H1 (cell line): ENCODE measurements at regions not wholly inside any gene's neighbourhood (a gene's known extent, or its start where the extent isn't known, plus 50 kb on each side); places are given as distances from the start of the nearest gene placed in this dataset.

Experiments used
- BRCA1 ChIP-seq: IDR thresholded peaks from 2 replicates; pipeline ENCODE4 v1.6.1; 2012; ENCODE audit warnings: low read depth, low read length, improper control_type of control experiment
- CEBPB ChIP-seq: IDR thresholded peaks from 2 replicates; pipeline ENCODE4 v1.6.1; 2012; ENCODE audit warnings: low read depth, low read length
- CTCF ChIP-seq, 3 experiments: IDR thresholded peaks; 1 replicate in 2 of 3; 2 replicates in 1 of 3; pipeline versions ENCODE4 v1.5.1 to v1.6.1; 2011; ENCODE audit warnings: low read length in 3 of 3, mild to moderate bottlenecking in 3 of 3, inconsistent platforms in 2 of 3, low read depth in 1 of 3, moderate library complexity in 1 of 3; ENCODE audit not compliant: insufficient read depth in 1 of 3; ENCODE audit errors: control extremely low read depth in 1 of 3
- EZH2 ChIP-seq: fragments of 200-600 bp; sonication (generic); IDR thresholded peaks from 2 replicates; pipeline ENCODE4 v1.7.1; 2012; ENCODE audit warnings: low read depth, mild to moderate bottlenecking, moderate library complexity, low read length, inconsistent platforms; ENCODE audit not compliant: severe bottlenecking
- JUND ChIP-seq: IDR thresholded peaks from 2 replicates; pipeline ENCODE4 v1.6.1; 2011; ENCODE audit warnings: mild to moderate bottlenecking, improper control_type of control experiment, low read length
- POLR2A ChIP-seq, 2 experiments: IDR thresholded peaks; 1 replicate in 1 of 2; 2 replicates in 1 of 2; pipeline ENCODE4 v1.6.1; 2011; ENCODE audit warnings: low read depth in 2 of 2, low read length in 2 of 2, mild to moderate bottlenecking in 2 of 2; ENCODE audit errors: control extremely low read depth in 1 of 2
- SIRT6 ChIP-seq: IDR thresholded peaks from one replicate; pipeline ENCODE4 v1.7.1; 2012; ENCODE audit warnings: low read length, inconsistent platforms
- TCF12 ChIP-seq: IDR thresholded peaks from 2 replicates; pipeline ENCODE4 v1.6.1; 2011; ENCODE audit warnings: low read depth, mild to moderate bottlenecking, low read length
- TF ChIP-seq, protein P1 (sequence below): IDR thresholded peaks from 2 replicates; pipeline ENCODE4 v1.6.1; 2012; ENCODE audit warnings: inconsistent platforms
- TF ChIP-seq, protein P2 (sequence below): IDR thresholded peaks from 2 replicates; pipeline ENCODE4 v1.6.1; 2011; ENCODE audit warnings: low read depth, mild to moderate bottlenecking, low read length; ENCODE audit not compliant: insufficient read depth

DNA sequence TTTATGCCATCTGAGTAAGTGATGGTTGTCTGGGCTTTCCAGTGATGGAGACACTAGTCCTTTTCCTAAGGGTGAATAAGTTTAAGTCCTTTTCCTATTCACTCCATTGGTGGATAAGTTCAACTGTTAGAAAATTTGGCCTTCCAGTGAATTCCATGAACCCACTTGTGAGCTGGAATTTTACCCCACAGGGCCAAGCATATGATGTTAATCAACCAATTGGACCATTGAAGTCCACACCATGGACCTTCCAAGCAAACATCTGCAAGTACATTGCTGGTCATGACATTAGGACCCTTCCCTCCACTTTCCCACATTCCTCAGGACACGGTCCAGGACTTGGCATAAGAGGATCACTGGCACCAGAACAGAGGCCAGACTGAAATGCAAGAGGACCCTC is 381.4 kb downstream of the RPS24 start:
- TF ChIP-seq POLR2A (IDR thresholded peaks at IDR 0.05; ENCODE audit: control extremely low read depth in 1 of 2, low read depth in 2 of 2, low read length in 2 of 2) (no peak), TCF12 (no peak), EZH2 (no peak), CTCF (IDR thresholded peaks at IDR 0.05; ENCODE audit: control extremely low read depth in 1 of 3, insufficient read depth in 1 of 3, low read depth in 1 of 3, low read length in 3 of 3) (no peak), SIRT6 (no peak), CEBPB (no peak), BRCA1 (no peak), JUND (no peak)
- TF ChIP-seq, protein P1, sequence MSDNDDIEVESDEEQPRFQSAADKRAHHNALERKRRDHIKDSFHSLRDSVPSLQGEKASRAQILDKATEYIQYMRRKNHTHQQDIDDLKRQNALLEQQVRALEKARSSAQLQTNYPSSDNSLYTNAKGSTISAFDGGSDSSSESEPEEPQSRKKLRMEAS = no peak
- TF ChIP-seq, protein P2, sequence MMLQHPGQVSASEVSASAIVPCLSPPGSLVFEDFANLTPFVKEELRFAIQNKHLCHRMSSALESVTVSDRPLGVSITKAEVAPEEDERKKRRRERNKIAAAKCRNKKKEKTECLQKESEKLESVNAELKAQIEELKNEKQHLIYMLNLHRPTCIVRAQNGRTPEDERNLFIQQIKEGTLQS = no peak
